ENCODE measurements at regions not wholly inside any gene's neighbourhood (a gene's known extent, or its start where the extent isn't known, plus 50 kb on each side); places are given as distances from the start of the nearest gene placed in this dataset.

GRCh38 chr2:151197184-151198108, 64.2 kb downstream of the RBM43 start:
- FAIRE-seq = no peak

- no peak for FAIRE-seq
Observed at GRCh38 chr2:151193576-151193975, 68.1 kb downstream of the RBM43 start.

- no peak for FAIRE-seq
Observed at GRCh38 chr2:151192681-151193080, 69.0 kb downstream of the RBM43 start.

- no peak for FAIRE-seq
Observed at GRCh38 chr2:151191001-151191400, 70.7 kb downstream of the RBM43 start.

GRCh38 chr2:151189125-151189524, 72.5 kb downstream of the RBM43 start:
- FAIRE-seq = no peak

GRCh38 chr2:151186011-151186410, 75.7 kb downstream of the RBM43 start:
- no peak for FAIRE-seq

GRCh38 chr2:151182899-151183809, 78.5 kb downstream of the RBM43 start:
- FAIRE-seq = no peak

- no peak for FAIRE-seq
Observed at GRCh38 chr2:151182396-151182795, 79.3 kb downstream of the RBM43 start.

GRCh38 chr2:151181524-151181923, 80.1 kb downstream of the RBM43 start:
- no peak for FAIRE-seq

- FAIRE-seq = no peak
Observed at GRCh38 chr2:151180123-151180522, 81.5 kb downstream of the RBM43 start.

- FAIRE-seq = no peak
Observed at GRCh38 chr2:151178207-151178606, 83.5 kb downstream of the RBM43 start.

- FAIRE-seq = no peak
Observed at GRCh38 chr2:151177756-151178155, 83.9 kb downstream of the RBM43 start.

- no peak for FAIRE-seq
Observed at GRCh38 chr2:151176661-151177060, 85.0 kb downstream of the RBM43 start.

- no peak for FAIRE-seq
Observed at GRCh38 chr2:151175864-151176263, 85.8 kb downstream of the RBM43 start.

- no peak for FAIRE-seq
Observed at GRCh38 chr2:151174127-151174526, 87.5 kb downstream of the RBM43 start.

- no peak for FAIRE-seq
Observed at GRCh38 chr2:151171186-151171585, 90.5 kb downstream of the RBM43 start.

GRCh38 chr2:151166410-151166809, 95.3 kb downstream of the RBM43 start:
- FAIRE-seq = no peak

- FAIRE-seq = no peak
Observed at GRCh38 chr2:151165105-151165684, 96.5 kb downstream of the RBM43 start.

GRCh38 chr2:151161821-151162551, 99.7 kb downstream of the RBM43 start:
- peak; percentile 30 for FAIRE-seq

- FAIRE-seq = no peak
Observed at GRCh38 chr2:151159109-151159662, 102.5 kb downstream of the RBM43 start.

- no peak for FAIRE-seq
Observed at GRCh38 chr2:151157000-151157735, 104.5 kb downstream of the RBM43 start.

- no peak for FAIRE-seq
Observed at GRCh38 chr2:151156431-151156830, 105.2 kb downstream of the RBM43 start.
